Heart right ventricle (tissue), 16 donors: ENCODE measurements at regions not wholly inside any gene's neighbourhood (a gene's known extent, or its start where the extent isn't known, plus 50 kb on each side); places are given as distances from the start of the nearest gene placed in this dataset.

Source experiments
- ATAC-seq, 8 donors: fragments of 200-7000 bp; cut with Tn5 transposase; one replicate each; pipeline ENCODE4 v1.9.1; 2020; ENCODE audit warnings: mild to moderate bottlenecking in 8 of 8, moderate library complexity in 8 of 8, moderate number of reproducible peaks in 1 of 8
- DNase-seq, 2 donors: peaks; one replicate each; pipeline ENCODE4 v3.0.0-alpha.2; 2020
- H3K27ac ChIP-seq, 10 donors: fragments of 200-600 bp; sonication (generic) in 2 of 10; one replicate each; pipeline versions ENCODE4 v1.5.0 to v1.8.0; 2020 to 2022; ENCODE audit warnings: mild to moderate bottlenecking in 3 of 10
- H3K27me3 ChIP-seq, 7 donors: fragments of 200-600 bp; one replicate each; pipeline ENCODE4 v1.8.0; 2021 to 2022; ENCODE audit warnings: mild to moderate bottlenecking in 2 of 7
- H3K36me3 ChIP-seq, 9 donors: fragments of 200-600 bp; sonication (generic) in 1 of 9; one replicate each; pipeline versions ENCODE4 v1.5.0 to v1.8.0; 2020 to 2022; ENCODE audit warnings: mild to moderate bottlenecking in 2 of 9
- H3K4me1 ChIP-seq, 9 donors: fragments of 200-600 bp; sonication (generic) in 1 of 9; one replicate each; pipeline versions ENCODE4 v1.5.0 to v1.8.0; 2020 to 2022; ENCODE audit warnings: mild to moderate bottlenecking in 4 of 9
- H3K4me3 ChIP-seq, 10 donors: fragments of 200-600 bp; sonication (generic) in 2 of 10; one replicate each; pipeline versions ENCODE4 v1.5.0 to v1.8.0; 2020 to 2022; ENCODE audit warnings: mild to moderate bottlenecking in 7 of 10, moderate library complexity in 2 of 10
- H3K9me3 ChIP-seq, 11 donors: fragments of 200-600 bp in 10 of 11; sonication (generic) in 2 of 11; one replicate each; pipeline versions ENCODE4 v1.5.0 to v1.8.0; 2013 to 2022; ENCODE audit warnings: mild to moderate bottlenecking in 2 of 11, control low read depth in 1 of 11, moderate library complexity in 1 of 11
- CTCF ChIP-seq, 9 donors: fragments of 200-600 bp; sonication (generic) in 2 of 9; IDR thresholded peaks; one replicate each; pipeline versions ENCODE4 v1.5.0 to v1.8.0; 2021 to 2022; ENCODE audit warnings: antibody characterized with exemption in 9 of 9, mild to moderate bottlenecking in 5 of 9, moderate library complexity in 1 of 9
- WGBS, 2 donors: extraction: QIAGEN DNeasy Blood & Tissue Kit; methylation state at CpG; one replicate each; pipeline ENCODE4 v1.1.7; 2013; ENCODE audit warnings: inconsistent platforms in 1 of 2; 5-methylcytosine and 5-hydroxymethylcytosine counted together
- intact Hi-C, 10 donors: fragments of 100-400 bp; cut with DNase I; formaldehyde crosslinking; loops; one replicate each; pipeline versions ENCODE4 v1.11.1 to v1.14.2; 2022
- donor health status: Arrhythmogenic right ventricular cardiomyopathy.
- donor health status: ischemic (EF 13 %, LVEDD 7.1; RV severe dilation, severe dysfunction).
- donor health status: healthy with polysubstance abuse.
- donor health status: DM: no; HTN: yes; CAD: no.
- donor health status: DM: no; HTN: no; CAD: no.
- donor health status: ischemic (EF 25% LVEDD 6.9; RV normal size, moderate dysfunction).
- donor health status: ischemic (EF 25% LVEDD 5.7; RV mildly dilated, moderate dysfunction).
- donor health status: healthy.
- donor health status: DM: yes; HTN: yes; CAD: no.
- donor health status: Ischemic cardiomyopathy.
- donor health status: ischemic (EF 35%, LVEDD 5.7; RV mildly dilated, moderate dysfunction).
- donor health status: nonischemic (EF 11% LVEDD 7.7; RV severe dilation, severe dysfunction).
- donor health status: DM: yes; HTN: yes; CAD: no.
- donor health status: PGD.
- donor health status: ischemic (EF 29% LVEDD 5.4; RV normal size, mild dysfunction).
- donor health status: nonischemic (EF 23%, LVEDD 6.1; RV moderate dilation, normal function).

GRCh38 chr2:16440898-16441297 is 224.7 kb downstream of the CYRIA start:
- Histone ChIP-seq H3K4me3 (no peak overlapping the region), H3K27ac (no peak overlapping the region), H3K4me1 (no peaks in the 10 kb centered on the region), H3K36me3 (no peaks in the 10 kb centered on the region), H3K27me3 (peaks cover 0 to 11% (median 0%) of the 10 kb centered on the region in 7 donors), H3K9me3 (no peaks in the 10 kb centered on the region)
- no peak for TF ChIP-seq CTCF (IDR thresholded peaks at IDR 0.05)
- WGBS, 2 donors: 51 to 75% methylated on average over 4 of the region's 4 CpGs
- ATAC-seq: no peak
- no peak for DNase-seq
- intact Hi-C loops: no loop called here

- TF ChIP-seq CTCF (IDR thresholded peaks at IDR 0.05): no peak
- DNase-seq (no peak), ATAC-seq (no peak)
- Histone ChIP-seq H3K27me3 (peaks cover 0 to 11% (median 0%) of the 10 kb centered on the region in 7 donors), H3K36me3 (no peaks in the 10 kb centered on the region), H3K4me1 (no peaks in the 10 kb centered on the region), H3K9me3 (no peaks in the 10 kb centered on the region), H3K27ac (no peak overlapping the region), H3K4me3 (no peak overlapping the region)
- WGBS, 2 donors: 59 to 67% methylated on average over 8 of the region's 8 CpGs
- intact Hi-C loops: no loop called here
Measured at GRCh38 chr2:16438613-16439321, 226.9 kb downstream of the CYRIA start.

GRCh38 chr2:16437189-16437588 is 228.4 kb downstream of the CYRIA start:
- Histone ChIP-seq H3K4me1 (no peaks in the 10 kb centered on the region), H3K36me3 (no peaks in the 10 kb centered on the region), H3K9me3 (no peaks in the 10 kb centered on the region), H3K27ac (no peak overlapping the region), H3K4me3 (no peak overlapping the region), H3K27me3 (peaks cover 0 to 11% (median 0%) of the 10 kb centered on the region in 7 donors)
- no peak for ATAC-seq
- WGBS, 2 donors: 67 to 77% methylated on average over 5 of the region's 5 CpGs
- intact Hi-C loops: no loop called here
- DNase-seq: no peak
- TF ChIP-seq CTCF (IDR thresholded peaks at IDR 0.05): no peak

- no peak overlapping the region for H3K27ac ChIP-seq
- no peaks in the 10 kb centered on the region for H3K36me3 ChIP-seq
- no peaks in the 10 kb centered on the region for H3K4me1 ChIP-seq
- ATAC-seq: no peak
- TF ChIP-seq CTCF (IDR thresholded peaks at IDR 0.05): no peak
- WGBS, 2 donors: 55% methylated on average over 2 of the region's 2 CpGs
- no peak for DNase-seq
- H3K4me3 ChIP-seq: no peak overlapping the region
- intact Hi-C loops: no loop called here
- H3K9me3 ChIP-seq: no peaks in the 10 kb centered on the region
- no peaks in the 10 kb centered on the region for H3K27me3 ChIP-seq
Measured at GRCh38 chr2:16434393-16434792, 231.2 kb downstream of the CYRIA start.
